Stimulated activated CD4-positive, alpha-beta T cell treated with anti-CD3 and anti-CD28 coated beads, Interleukin-2, amount 100 ng/mL, for 24 hours (primary cell): ENCODE measurements at regions not wholly inside any gene's neighbourhood (a gene's known extent, or its start where the extent isn't known, plus 50 kb on each side); places are given as distances from the start of the nearest gene placed in this dataset.

Experiments used
- DNase-seq, 2 donors: peaks; one replicate each; pipeline ENCODE4 v3.0.0-alpha.2; 2020

DNA sequence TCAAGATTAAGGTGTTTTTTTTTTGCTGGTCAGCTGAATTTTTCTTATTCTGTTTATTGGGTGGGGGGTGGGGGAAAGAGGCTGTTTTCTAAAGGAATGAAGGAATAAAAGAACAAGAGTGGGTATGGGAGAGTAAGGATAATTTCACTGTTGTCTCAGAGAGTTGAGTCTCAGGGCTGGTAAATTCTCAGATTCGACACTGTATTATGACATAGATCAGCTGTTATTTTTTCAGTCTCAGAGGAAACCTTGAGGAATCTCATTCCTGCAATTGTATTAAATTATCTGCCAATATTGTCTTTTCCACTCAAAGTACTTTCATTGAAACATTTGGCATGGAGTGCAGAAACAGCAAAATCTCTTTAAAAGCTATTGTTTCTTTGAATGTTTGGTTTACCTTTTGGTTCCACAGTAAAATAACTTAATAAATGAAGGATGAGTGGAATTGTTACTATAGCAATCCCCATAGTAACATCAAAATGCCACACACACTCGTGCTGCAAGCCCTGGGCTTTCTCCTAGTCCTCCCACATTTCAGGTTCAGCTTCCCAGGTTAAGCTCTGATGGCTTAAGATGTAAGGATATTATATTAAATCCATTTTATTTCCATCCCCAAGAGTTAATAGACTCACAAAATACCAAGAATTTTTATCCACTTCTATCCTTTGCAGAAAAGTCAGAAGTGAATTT lies 478.7 kb upstream of the TCF4 start:
- DNase-seq = no peak

DNA sequence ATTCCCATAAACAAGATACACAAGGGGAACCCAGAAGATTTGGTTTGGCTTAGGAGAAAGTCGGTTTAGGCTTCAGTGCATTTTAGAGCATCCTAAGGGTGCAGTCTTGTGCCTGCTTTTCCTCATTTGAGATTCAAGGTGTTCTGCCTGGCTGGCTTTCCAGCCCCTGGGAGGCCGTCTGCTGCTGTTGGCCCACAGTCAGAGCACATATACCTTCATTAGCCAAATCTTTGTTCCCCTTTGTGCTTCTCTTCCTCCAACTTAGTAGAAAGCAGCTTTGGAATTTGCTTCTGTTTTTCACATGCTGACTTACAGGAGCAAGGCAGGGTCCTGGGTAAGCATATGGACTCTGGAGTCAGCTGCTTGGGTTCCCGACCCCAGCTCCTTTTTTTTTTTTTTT lies 477.1 kb upstream of the TCF4 start:
- no peak for DNase-seq

DNA sequence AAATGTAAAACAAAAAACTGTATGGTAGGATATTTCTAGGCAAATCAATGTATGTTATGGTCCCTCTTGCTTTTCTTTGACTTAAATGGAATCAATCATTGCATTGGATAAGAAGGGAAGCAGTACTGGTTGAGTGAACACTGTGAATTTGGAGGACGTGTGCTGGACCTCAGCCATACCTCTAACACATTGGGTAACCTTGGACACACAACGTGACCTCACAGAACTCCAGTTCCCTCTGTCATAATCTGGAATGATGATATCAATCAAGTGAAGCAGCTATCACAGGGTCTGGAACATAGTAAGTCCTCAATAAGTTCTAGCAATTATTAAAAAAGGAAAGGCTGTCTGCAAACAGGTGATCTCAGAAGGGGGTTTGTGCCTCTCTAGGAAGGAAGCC lies 474.9 kb upstream of the TCF4 start:
- DNase-seq = no peak

DNA sequence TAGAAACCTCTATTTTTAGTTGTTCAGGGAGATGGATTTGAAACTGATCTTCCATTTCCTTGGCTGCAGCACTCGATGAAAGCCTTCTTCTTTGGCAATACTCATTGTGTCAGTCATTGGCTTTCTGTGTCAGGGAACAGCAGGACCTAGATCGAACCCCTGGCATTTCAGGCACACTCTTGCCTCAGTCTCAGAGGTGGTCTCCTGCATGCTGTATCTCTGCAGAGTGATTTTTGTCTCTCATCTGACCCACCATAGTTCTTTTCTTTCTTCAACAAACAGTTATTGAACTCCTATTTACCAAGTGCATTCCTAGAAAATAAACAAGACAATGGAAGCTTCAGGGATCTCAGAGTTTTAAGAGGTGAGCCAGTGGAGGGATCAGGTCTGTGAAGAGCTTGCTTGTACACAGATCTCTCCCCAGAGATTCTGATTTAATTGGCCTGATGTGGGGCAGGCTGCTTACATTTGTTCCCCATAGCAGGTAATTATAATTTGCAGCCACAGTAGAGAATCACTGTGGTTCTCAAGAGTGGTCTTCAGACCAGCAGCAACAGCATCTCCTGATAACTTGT lies 473.1 kb upstream of the TCF4 start:
- DNase-seq = no peak

DNA sequence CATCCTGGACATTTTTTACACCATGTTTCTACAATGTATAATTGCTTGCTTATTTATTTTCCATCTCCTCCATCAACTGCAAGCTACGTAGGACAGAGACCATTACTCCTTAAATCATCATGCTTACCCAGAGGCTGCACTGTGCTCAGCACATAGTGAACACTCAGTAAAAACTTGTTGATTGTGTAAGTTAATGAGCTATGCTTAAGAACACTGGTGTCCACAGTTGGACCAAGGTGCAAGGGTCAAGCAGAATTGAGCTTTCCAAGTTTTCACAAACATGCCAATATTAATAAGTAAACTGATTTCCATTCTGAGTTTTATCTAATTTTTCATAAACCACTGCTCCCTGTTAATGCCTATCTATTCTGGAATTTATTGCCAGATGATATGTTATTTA lies 464.2 kb upstream of the TCF4 start:
- DNase-seq = no peak

DNA sequence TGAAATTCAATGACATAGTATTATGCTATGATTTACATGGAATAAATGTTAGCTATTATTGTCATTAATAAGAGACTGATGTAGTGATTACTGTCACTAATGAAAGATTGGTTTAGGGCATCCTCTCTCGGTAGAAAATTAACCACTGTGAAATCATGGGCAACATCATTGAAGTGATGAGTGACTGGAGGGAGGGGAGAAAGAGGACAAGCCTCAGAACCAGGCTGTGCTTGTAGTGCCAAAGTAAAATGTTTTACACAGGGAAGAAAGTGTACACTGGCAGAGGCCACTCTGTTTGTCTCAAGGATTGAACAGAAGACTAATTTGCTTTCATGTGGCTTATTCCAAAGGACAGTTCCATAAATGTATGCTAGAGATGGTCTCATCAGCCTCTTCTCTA lies 456.2 kb upstream of the TCF4 start:
- no peak for DNase-seq

DNA sequence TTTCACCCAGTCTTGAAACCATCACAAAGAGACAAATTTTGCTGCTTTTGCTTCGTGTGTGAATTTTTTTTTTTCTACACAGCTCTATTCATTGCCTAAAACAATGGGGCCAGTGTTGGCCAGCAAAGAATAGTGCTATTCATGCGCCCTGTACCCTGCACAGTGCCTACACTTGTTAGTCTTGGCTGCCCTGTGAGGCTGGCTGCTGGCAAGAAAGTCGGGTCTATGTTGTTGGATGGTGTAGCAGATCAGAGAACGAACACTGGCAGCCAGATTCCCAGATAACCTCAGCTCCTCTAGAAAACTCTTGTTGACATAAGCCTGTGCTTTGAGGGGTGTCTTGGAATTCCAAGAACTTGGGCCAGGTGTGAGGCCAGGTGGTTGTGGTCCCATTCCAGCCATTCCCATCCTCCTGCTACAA lies 455.7 kb upstream of the TCF4 start:
- DNase-seq = no peak

DNA sequence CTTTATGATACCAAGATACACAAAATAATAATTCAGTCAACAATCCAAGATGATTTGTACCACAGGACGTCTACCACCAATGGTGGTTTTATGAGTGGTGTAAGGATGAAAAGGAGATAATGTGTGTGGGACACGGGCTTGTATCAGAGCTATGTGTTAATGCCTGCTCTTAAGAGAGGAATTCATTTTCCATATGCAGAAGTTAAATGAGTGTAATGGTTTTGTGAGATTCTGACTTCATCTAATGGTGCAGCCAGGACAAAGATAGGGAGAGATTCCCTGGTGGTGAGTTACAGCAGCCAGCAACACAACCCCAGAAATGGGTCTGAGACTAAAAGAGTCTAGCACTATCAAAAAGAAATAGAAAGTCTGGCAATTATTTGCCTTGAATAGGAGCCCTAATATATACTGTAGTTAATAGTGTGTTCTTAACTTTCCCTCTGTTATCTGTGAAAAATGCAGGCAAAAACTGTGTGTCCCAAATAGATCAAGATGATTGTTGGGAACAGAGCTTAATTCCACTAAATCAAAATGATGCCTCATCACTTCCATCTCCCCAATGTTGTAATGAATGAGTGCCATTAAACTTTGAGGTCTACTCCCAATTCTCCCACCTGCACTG lies 455.0 kb upstream of the TCF4 start:
- DNase-seq = no peak

DNA sequence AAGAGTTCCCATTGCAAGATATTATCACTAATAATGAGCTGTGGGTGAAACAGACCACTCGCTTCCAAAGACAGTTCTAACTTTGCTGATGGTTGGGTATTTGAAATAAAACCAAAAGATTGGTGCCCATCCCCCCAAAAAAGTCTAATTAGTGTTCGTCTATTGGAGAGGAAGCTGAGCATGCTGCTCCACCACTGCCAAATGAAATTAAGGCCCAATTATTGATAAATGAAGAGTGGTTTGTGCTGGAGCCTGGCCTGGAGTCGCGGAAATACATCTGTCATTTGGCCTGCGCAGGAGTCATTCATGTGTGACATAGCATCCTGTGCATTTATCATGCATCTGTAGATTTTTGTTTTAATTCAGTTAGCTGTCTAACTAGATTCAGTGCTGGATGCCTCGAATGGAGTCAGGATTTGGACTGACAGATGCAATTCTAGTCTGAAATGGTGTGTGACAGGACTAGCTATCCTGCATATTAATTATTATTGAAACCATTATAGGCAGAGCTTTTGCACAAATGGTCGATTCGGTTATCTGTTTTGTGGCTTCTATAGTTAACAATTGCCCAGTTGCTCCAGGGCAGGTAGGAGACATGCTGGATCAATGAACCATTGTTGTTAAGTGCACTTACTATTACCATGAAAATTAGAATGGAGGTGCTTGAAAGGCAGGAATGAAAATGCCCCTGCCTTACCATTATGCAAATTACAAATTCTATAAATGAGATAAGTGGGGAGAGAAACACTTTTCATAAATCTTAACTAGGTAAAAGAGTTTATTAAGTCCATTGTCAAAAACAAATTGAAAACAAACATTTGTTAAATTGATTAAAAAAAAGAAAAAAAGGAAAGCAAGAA lies 450.4 kb upstream of the TCF4 start:
- DNase-seq = no peak

DNA sequence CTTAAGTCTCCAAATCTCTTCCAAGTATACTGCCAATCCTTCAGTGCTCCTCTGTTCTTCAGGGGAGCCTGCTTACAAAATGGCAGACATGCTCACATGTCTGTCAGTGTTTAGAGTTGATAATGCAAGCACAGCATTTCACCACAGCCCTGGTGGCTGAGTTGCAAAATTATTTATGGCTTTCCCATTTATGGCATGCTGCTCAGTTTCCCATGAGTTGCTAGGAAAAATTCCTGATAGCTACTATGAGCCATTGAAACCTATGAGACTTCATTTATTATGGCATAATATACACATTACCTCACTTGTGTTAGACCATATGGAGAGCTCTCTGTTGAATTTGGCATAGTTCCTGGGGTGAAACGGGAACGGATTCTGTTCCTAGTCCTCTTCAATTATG lies 448.7 kb upstream of the TCF4 start:
- no peak for DNase-seq

DNA sequence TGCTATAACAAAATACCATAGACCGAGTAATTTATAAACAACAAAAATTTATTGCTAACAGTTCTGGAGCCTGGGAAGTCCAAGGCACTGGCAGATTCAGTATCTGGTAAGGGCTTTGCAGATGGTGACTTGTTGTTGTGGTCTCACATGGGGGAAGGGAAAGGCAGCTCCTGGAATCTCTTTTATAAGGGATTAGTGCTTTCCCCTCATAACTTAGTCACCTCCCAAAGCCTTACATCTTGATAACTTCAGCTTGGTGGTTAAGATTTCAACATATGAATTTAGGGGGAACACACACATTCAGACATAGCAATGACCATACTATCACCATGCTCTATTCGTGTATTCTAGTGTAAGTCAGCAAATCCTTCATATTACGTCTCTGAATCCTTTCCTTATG lies 447.6 kb upstream of the TCF4 start:
- no peak for DNase-seq

DNA sequence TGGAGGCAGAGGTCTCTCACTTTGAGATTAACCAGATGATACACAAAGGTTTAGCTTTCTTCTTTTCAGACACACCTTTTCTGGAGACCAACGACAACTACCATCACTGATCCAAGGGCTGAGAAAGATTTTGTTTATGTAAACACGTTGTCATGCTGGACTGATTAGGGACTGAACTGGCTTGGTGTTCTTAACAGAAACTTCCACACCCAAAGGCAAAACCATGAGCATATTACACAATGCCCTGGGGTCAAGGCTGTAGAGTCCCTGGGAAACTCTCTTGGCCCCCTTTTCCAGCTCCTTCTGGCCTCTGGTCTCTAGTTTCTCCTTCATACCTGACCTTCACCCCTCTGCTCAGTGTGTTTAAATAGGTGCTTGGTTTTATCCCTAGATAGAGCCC lies 447.0 kb upstream of the TCF4 start:
- no peak for DNase-seq

DNA sequence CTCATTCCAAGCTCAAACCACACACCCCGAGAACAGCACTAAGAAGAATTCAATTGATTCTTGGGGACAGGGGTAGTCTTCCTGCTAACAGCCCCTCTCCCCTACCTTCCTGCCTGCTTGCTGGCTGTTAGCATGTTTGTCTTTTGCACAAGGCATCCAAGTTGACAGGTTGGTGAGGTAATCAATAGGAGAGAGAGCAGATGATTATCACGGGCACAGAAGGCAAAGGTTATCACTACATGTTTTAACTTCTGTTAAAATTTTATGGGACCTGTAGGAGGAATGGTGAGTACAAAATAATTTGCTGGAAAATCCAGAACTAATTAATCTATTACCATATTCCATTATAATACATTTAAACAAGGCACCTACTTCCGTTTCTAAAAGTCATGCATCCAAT lies 442.1 kb upstream of the TCF4 start:
- DNase-seq = no peak

DNA sequence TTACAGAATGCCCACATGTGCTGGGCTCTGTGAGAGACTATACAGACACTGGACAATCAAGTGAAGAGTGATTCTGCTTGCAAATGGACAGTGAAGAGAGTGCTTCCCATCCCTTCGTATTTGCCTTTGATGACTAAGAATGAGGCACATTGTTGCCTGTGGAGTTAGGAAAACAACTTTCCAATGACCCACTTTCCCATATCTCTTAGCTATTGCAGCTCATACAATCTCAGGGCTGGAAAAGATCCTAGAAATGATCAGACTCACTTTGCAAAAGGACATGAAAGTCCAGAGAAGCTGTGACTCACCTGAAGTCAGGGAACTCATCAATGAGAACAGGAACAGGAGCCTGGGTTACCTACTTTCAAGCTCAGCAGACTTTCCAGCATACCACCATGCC lies 440.5 kb upstream of the TCF4 start:
- no peak for DNase-seq

DNA sequence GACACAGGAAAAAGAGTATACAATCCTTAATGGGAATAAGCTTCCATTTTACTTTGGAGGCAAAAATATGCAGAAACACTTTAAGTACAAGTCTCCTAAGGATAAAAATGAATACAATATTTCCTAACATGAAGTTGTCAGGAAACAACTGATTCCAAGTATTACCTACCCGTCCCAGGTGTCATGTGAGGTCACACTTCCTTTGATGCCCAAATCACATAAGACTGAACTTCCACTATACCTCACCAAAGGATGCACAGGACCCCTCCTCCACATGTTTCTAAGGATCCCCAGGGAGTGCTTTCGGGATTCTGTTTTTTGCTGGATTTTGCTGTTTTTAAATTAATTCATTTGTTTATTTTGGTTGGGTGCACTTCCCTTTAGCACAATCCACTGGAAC lies 438.5 kb upstream of the TCF4 start:
- no peak for DNase-seq

DNA sequence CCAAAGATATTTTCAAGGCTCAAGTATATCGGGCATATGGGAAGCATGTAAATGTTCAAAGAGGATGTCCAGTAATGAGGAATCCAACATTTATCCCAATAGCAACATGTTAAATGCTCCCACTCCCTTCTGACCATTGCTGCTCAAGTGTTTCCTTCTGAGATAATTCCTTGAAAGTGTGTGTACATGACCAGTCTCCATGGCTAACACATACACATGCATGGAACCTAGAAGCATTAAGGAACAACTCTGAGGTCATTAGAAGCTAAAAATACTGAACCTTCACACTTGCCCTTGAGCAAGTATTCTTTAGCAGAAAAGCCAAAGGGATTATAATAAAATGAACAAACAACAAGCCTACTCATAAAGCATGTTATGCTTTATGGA lies 433.8 kb upstream of the TCF4 start:
- no peak for DNase-seq

DNA sequence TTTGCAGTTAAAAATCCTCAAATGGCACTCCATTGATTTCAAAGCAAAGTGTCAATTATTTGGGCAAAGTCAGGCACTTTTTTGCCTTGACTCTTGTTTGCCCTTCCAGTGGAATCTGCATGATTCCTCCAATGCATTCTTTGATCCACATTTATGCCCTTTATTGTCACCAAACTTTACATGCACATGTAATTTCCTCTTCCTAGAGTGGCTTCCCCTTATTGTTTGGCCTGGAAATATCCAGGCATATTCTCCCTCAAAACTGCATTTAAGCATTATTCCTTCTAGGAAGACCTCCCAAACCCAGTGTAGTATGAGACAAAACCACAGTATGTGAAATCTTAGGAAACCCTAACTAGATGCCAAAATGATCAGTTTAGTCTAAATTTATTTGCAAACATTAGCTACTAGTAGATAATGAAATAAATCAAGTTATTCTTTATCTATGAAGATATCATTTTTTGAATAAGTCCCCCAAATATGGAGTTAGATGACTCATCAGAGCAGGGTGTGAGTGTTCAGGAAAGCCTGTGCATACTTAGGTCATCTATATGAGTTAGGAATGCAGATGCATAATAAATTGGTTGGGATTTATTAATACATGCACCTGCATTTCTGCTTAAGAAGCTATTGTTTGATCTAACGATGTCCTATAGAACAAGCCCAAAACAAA lies 433.3 kb upstream of the TCF4 start:
- DNase-seq = no peak

DNA sequence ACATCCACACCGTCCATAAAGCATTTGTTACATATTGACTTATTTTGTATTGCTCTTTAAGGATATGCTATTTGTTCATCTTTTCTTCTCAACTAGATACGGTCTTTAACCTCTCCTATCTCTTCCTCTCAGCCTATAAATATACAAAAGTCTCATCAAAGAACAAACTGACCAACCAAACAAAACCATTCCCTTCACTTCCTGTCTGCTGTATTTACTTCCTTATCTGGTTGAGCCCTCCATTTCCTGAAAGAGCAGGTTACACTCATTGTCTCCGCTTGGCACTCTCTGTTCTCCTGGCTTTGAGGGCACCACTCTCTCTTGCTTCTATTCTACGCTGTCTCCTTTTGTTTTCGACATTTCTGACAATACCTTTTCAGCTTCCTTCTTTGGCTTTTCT lies 431.9 kb upstream of the TCF4 start:
- DNase-seq = no peak

DNA sequence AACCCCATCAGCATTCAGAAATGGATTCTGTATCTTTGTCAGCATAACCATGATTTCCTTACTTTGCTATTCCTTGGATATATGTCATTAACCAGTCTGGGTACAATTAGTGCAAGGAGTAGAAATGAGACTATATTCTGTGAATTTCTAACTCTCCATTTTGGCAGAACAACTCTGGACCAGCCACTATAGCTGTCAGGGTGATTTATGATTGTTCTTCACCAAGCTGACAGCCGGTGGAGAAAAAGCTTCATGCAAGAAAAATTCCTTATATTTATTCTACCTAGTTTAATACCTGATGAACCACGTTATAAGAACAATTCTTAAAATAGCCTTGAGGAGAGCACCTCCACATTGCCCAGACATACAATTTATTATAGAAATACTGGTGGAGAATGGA lies 431.2 kb upstream of the TCF4 start:
- DNase-seq = no peak

DNA sequence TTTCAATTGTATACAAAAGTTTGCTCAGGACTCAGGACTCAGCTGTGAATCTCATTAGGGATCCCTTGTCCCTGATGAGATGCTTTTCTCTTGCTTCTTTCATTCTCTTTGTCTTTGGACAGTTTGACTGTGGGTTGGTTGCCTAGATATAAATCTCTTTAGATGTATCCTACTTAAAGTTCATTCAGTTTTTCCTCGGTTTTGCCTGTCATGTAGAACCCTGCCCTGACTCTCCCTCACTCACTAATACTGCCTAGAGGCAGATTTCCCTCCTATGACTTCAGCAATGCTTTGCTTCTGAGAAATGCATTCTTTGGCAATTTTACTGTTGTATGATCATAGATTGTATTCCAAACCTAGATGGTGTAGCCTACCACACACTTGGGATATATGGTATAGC lies 421.4 kb upstream of the TCF4 start:
- no peak for DNase-seq

DNA sequence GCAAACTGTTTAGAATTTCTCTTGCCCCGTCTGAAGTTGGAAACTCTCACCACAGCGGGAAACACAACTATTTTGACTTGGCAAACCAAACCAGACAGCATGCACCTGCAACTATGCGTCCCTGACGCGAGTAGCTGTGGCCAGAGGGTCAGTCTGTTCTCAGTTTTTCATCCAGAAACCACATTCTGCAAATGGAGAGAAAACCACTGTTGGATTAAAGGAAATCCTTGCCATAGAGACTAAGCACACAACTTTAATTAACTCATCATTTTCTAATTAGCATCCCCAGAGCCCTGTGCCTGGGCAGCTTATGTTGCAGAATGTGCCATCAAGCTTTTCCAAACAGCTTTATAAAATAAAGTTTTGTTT lies 415.7 kb upstream of the TCF4 start:
- DNase-seq = no peak

DNA sequence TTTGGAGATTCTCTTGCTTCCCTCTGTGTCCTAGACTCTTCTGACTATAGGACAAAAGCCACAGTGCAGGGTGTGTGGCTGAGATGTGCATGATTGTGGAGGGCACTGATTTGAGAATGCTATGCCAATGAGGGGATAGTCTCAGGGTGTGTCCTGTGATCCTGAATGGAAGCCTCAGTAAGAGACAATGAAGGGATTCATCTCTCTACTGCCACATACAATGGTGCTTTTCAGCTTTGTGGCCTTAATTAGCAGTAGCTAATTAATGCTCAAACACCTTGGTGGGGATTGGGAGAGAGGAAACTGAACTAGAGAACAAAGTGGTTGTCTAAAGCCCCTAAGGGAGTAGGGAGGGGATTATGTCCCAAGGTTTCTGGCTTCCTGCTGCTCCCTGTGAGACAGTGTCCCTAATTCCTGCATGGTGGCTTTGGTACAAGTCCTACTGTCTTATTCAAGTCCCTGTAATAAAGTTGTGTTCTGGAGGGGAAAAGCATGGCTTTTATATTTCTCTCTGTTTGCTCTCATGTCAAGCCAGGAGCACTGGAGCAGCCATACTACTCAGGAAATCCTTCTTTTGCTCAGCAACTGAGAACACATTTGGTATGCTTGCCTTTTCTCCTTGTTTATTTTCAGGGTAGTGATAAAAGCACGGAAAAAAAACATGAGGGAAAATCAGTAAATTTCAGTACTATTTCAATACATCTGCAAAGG lies 415.2 kb upstream of the TCF4 start:
- no peak for DNase-seq

DNA sequence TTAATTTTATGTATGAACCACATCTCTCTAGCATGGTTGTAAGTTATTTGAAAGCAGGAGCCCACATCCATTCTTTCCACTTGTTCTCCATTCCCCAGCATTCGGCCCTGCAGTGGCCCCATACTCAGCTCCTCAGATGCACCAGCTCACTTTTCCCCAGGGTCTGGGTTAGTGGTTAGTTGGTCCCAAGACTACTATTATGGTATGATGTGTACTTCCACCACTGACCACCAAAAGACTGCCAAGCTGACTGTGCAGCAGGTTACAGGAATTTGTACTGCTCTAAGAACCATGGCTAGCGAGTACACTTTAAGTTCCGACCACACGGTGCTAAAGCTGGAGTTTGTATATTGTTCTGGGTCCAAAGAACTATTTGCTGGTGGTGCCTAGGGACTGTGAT lies 413.6 kb upstream of the TCF4 start:
- DNase-seq = no peak
